C4-2B (cell line): ENCODE measurements at regions not wholly inside any gene's neighbourhood (a gene's known extent, or its start where the extent isn't known, plus 50 kb on each side); places are given as distances from the start of the nearest gene placed in this dataset.

Experiments used
- ZFX ChIP-seq: fragments of 450-650 bp; IDR thresholded peaks from 2 replicates; pipeline ENCODE4 v1.6.1; 2017
- TF ChIP-seq, protein P1 (sequence below): fragments of 450-650 bp; conservative IDR thresholded peaks from 2 replicates; pipeline ENCODE4 v1.5.1; 2017; ENCODE audit warnings: mild to moderate bottlenecking

DNA sequence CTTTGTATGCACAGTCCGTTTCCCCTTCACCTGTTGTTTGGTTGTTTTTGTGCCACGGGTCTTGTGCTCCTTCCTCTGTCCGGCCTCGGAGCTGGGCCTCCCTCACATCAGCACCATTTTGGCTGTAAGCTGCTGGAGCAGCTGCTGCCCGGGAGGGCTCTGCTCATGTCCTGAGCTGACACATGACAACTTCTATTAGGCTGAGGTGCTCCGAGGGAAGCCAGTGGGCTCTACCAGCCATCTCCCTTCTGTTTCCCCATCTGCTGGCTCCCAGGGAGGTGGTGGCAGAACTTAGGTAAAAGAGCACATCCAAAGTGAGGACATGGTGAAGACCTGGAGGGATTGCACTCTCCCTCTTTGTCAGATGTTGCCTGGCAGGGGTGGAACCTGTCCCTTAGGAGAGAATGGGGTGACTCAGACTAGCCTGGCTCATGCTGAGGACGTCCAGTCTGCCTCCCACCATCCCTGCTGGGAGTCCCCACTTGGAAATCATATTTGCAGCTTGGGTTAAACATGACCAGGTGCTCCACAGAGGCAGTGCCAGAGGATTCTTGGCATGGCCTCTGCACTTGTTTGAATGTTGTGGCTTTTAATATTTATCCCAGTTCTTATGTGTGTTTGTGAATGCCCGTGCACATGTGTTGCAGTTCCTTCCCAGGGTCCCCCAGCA lies 49.8 kb upstream of the TNP1 start:
- TF ChIP-seq, protein P1, sequence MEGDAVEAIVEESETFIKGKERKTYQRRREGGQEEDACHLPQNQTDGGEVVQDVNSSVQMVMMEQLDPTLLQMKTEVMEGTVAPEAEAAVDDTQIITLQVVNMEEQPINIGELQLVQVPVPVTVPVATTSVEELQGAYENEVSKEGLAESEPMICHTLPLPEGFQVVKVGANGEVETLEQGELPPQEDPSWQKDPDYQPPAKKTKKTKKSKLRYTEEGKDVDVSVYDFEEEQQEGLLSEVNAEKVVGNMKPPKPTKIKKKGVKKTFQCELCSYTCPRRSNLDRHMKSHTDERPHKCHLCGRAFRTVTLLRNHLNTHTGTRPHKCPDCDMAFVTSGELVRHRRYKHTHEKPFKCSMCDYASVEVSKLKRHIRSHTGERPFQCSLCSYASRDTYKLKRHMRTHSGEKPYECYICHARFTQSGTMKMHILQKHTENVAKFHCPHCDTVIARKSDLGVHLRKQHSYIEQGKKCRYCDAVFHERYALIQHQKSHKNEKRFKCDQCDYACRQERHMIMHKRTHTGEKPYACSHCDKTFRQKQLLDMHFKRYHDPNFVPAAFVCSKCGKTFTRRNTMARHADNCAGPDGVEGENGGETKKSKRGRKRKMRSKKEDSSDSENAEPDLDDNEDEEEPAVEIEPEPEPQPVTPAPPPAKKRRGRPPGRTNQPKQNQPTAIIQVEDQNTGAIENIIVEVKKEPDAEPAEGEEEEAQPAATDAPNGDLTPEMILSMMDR, result no peak
- TF ChIP-seq ZFX, result no peak
